HEK293 (cell line): ENCODE measurements at regions not wholly inside any gene's neighbourhood (a gene's known extent, or its start where the extent isn't known, plus 50 kb on each side); places are given as distances from the start of the nearest gene placed in this dataset.

Source experiments
- CTCF ChIA-PET: fragments of 350-600 bp; formaldehyde crosslinking; extraction: SDS; loops from one replicate; lab custom pipeline; 2021; ENCODE audit warnings: antibody characterized with exemption; lab: Yijun Ruan, JAX
- POLR2A ChIA-PET: fragments of 300-600 bp; formaldehyde crosslinking; extraction: SDS; loops from one replicate; lab custom pipeline; 2020; ENCODE audit warnings: antibody characterized with exemption, inconsistent platforms; lab: Yijun Ruan, JAX
- H3K27ac ChIP-seq: fragments of 200-500 bp; sonication (Bioruptor generic); 2 replicates; pipeline ENCODE4 v1.5.1; 2014; ENCODE audit warnings: low read depth, low read length, control low read depth, inconsistent platforms; ENCODE audit errors: extremely low read depth
- H3K36me3 ChIP-seq, 2 experiments: fragments of 200-500 bp in 1 of 2; sonication (Bioruptor generic) in 1 of 2; 1 replicate in 1 of 2; 2 replicates in 1 of 2; pipeline ENCODE4 v1.5.1; 2014 to 2017; ENCODE audit warnings: inconsistent platforms in 2 of 2, low read length in 2 of 2; ENCODE audit not compliant: control insufficient read depth in 2 of 2, insufficient read depth in 1 of 2
- H3K4me1 ChIP-seq: fragments of 200-500 bp; sonication (Bioruptor generic); 2 replicates; pipeline ENCODE4 v1.5.1; 2014; ENCODE audit warnings: mild to moderate bottlenecking, low read length, inconsistent platforms; ENCODE audit not compliant: control insufficient read depth, insufficient read depth
- H3K4me3 ChIP-seq: 2 replicates; pipeline ENCODE4 v1.5.1; 2011; ENCODE audit warnings: low read depth, mild to moderate bottlenecking, control low read depth, low read length, moderate library complexity
- H3K9me3 ChIP-seq: fragments of 200-500 bp; sonication (Bioruptor generic); 2 replicates; pipeline ENCODE4 v1.5.1; 2014; ENCODE audit warnings: low read depth, low read length, inconsistent platforms; ENCODE audit not compliant: control insufficient read depth, insufficient read depth
- ATF2 ChIP-seq: fragments of 450-650 bp; formaldehyde crosslinking; IDR thresholded peaks from 2 replicates; pipeline ENCODE4 v1.5.1; 2016; ENCODE audit warnings: missing biosample characterization, missing genetic modification characterization, low read depth
- GLI2 ChIP-seq: fragments of 450-650 bp; formaldehyde crosslinking; IDR thresholded peaks from 2 replicates; pipeline ENCODE4; 2017; ENCODE audit warnings: missing biosample characterization, missing genetic modification characterization, low read depth, borderline replicate concordance
- REPIN1 ChIP-seq: fragments of 450-650 bp; formaldehyde crosslinking; IDR thresholded peaks from 2 replicates; pipeline ENCODE4 v1.5.1; 2017; ENCODE audit warnings: missing biosample characterization, missing genetic modification characterization, low read depth
- SP3 ChIP-seq: fragments of 450-650 bp; formaldehyde crosslinking; IDR thresholded peaks from 2 replicates; pipeline ENCODE4 v1.5.1; 2016; ENCODE audit warnings: missing biosample characterization, missing genetic modification characterization
- ZBTB48 ChIP-seq: fragments of 450-650 bp; formaldehyde crosslinking; IDR thresholded peaks from 2 replicates; pipeline ENCODE4 v1.5.1; 2016; ENCODE audit warnings: missing biosample characterization, missing genetic modification characterization
- ZNF10 ChIP-seq: fragments of 450-650 bp; formaldehyde crosslinking; IDR thresholded peaks from 2 replicates; pipeline ENCODE4 v1.5.1; 2017; ENCODE audit warnings: missing biosample characterization, missing genetic modification characterization
- ZNF121 ChIP-seq: fragments of 450-650 bp; formaldehyde crosslinking; IDR thresholded peaks from 2 replicates; pipeline ENCODE4 v1.5.1; 2016; ENCODE audit warnings: missing biosample characterization, missing genetic modification characterization
- ZNF146 ChIP-seq: fragments of 450-650 bp; formaldehyde crosslinking; IDR thresholded peaks from 2 replicates; pipeline ENCODE4 v1.5.1; 2016; ENCODE audit warnings: missing biosample characterization, missing genetic modification characterization
- ZNF169 ChIP-seq: fragments of 450-650 bp; formaldehyde crosslinking; IDR thresholded peaks from 2 replicates; pipeline ENCODE4 v1.5.1; 2016; ENCODE audit warnings: missing biosample characterization, missing genetic modification characterization
- ZNF184 ChIP-seq: fragments of 450-650 bp; IDR thresholded peaks from 2 replicates; pipeline ENCODE4 v1.5.1; 2018; ENCODE audit warnings: missing biosample characterization, mild to moderate bottlenecking, missing genetic modification characterization
- ZNF2 ChIP-seq: fragments of 450-650 bp; formaldehyde crosslinking; IDR thresholded peaks from 2 replicates; pipeline ENCODE4 v1.5.1; 2016; ENCODE audit warnings: missing biosample characterization, missing genetic modification characterization
- ZNF223 ChIP-seq: fragments of 450-650 bp; formaldehyde crosslinking; IDR thresholded peaks from 2 replicates; pipeline ENCODE4 v1.5.1; 2016; ENCODE audit warnings: missing biosample characterization, missing genetic modification characterization
- ZNF391 ChIP-seq: fragments of 450-650 bp; formaldehyde crosslinking; IDR thresholded peaks from 2 replicates; pipeline ENCODE4 v1.5.1; 2016; ENCODE audit warnings: low read depth, missing biosample characterization, missing genetic modification characterization, borderline replicate concordance
- ZNF670 ChIP-seq: fragments of 450-650 bp; formaldehyde crosslinking; IDR thresholded peaks from 2 replicates; pipeline ENCODE4 v1.5.1; 2016; ENCODE audit warnings: missing biosample characterization, missing genetic modification characterization, low read depth
- TF ChIP-seq, protein P1 (sequence below): fragments of 450-650 bp; formaldehyde crosslinking; IDR thresholded peaks from 2 replicates; pipeline ENCODE4 v1.5.1; 2016; ENCODE audit warnings: missing biosample characterization, missing genetic modification characterization
- TF ChIP-seq, protein P2 (sequence below): fragments of 450-650 bp; formaldehyde crosslinking; IDR thresholded peaks from 2 replicates; pipeline ENCODE4 v1.5.1; 2016; ENCODE audit warnings: missing biosample characterization, missing genetic modification characterization, borderline replicate concordance
- TF ChIP-seq, protein P3 (sequence below): fragments of 450-650 bp; formaldehyde crosslinking; IDR thresholded peaks from 2 replicates; pipeline ENCODE4 v1.5.1; 2016; ENCODE audit warnings: missing biosample characterization, missing genetic modification characterization

GRCh38 chr14:62133776-62134550, 371.7 kb downstream of the SNAPC1 start:
- Histone ChIP-seq H3K27ac (no peak overlapping the region), H3K36me3 (no peaks in the 10 kb centered on the region), H3K9me3 (no peaks in the 10 kb centered on the region), H3K4me1 (no peaks in the 10 kb centered on the region), H3K4me3 (no peak overlapping the region)
- TF ChIP-seq ZNF10 (tag by site-specific recombination) (no peak), ZNF670 (tag by site-specific recombination) (no peak), ZNF184 (tag by site-specific recombination) (no peak), ZNF146 (no peak), ATF2 (tag by site-specific recombination) (no peak)
- TF ChIP-seq, protein P1, sequence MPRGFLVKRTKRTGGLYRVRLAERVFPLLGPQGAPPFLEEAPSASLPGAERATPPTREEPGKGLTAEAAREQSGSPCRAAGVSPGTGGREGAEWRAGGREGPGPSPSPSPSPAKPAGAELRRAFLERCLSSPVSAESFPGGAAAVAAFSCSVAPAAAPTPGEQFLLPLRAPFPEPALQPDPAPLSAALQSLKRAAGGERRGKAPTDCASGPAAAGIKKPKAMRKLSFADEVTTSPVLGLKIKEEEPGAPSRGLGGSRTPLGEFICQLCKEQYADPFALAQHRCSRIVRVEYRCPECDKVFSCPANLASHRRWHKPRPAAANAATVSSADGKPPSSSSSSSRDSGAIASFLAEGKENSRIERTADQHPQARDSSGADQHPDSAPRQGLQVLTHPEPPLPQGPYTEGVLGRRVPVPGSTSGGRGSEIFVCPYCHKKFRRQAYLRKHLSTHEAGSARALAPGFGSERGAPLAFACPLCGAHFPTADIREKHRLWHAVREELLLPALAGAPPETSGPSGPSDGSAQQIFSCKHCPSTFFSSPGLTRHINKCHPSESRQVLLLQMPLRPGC (tag by site-specific recombination) = no peak
- TF ChIP-seq, protein P2, sequence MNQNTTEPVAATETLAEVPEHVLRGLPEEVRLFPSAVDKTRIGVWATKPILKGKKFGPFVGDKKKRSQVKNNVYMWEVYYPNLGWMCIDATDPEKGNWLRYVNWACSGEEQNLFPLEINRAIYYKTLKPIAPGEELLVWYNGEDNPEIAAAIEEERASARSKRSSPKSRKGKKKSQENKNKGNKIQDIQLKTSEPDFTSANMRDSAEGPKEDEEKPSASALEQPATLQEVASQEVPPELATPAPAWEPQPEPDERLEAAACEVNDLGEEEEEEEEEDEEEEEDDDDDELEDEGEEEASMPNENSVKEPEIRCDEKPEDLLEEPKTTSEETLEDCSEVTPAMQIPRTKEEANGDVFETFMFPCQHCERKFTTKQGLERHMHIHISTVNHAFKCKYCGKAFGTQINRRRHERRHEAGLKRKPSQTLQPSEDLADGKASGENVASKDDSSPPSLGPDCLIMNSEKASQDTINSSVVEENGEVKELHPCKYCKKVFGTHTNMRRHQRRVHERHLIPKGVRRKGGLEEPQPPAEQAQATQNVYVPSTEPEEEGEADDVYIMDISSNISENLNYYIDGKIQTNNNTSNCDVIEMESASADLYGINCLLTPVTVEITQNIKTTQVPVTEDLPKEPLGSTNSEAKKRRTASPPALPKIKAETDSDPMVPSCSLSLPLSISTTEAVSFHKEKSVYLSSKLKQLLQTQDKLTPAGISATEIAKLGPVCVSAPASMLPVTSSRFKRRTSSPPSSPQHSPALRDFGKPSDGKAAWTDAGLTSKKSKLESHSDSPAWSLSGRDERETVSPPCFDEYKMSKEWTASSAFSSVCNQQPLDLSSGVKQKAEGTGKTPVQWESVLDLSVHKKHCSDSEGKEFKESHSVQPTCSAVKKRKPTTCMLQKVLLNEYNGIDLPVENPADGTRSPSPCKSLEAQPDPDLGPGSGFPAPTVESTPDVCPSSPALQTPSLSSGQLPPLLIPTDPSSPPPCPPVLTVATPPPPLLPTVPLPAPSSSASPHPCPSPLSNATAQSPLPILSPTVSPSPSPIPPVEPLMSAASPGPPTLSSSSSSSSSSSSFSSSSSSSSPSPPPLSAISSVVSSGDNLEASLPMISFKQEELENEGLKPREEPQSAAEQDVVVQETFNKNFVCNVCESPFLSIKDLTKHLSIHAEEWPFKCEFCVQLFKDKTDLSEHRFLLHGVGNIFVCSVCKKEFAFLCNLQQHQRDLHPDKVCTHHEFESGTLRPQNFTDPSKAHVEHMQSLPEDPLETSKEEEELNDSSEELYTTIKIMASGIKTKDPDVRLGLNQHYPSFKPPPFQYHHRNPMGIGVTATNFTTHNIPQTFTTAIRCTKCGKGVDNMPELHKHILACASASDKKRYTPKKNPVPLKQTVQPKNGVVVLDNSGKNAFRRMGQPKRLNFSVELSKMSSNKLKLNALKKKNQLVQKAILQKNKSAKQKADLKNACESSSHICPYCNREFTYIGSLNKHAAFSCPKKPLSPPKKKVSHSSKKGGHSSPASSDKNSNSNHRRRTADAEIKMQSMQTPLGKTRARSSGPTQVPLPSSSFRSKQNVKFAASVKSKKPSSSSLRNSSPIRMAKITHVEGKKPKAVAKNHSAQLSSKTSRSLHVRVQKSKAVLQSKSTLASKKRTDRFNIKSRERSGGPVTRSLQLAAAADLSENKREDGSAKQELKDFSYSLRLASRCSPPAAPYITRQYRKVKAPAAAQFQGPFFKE (tag by site-specific recombination) = no peak
- ChIA-PET POLR2A (no interaction called here), CTCF (interaction anchor here (0.8 kb wide), 1 partner anchor 17 kb away, joined by 3 read pairs; no protein-coding TSS in a partner anchor)

DNA sequence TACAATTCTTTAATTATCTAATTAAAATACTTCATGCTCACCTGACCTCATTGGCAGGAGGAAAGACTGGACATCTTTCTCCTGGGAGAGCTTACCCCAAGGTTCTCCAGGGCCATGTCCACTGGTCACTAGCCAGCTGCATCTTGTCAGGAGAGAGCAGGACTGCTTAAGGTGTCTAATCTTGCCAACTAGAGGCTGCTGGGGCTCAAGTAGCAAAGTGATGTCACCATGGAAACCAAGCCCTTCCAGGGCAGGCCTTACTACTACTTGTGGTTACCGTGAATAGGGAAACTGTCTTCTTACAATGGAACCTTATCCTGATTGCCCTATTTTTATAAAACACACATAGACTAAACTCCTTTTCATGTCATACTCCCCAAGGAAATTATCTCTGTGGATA, 376.4 kb downstream of the SNAPC1 start:
- Histone ChIP-seq H3K4me1 (no peaks in the 10 kb centered on the region), H3K4me3 (no peak overlapping the region), H3K27ac (no peak overlapping the region), H3K36me3 (no peaks in the 10 kb centered on the region), H3K9me3 (no peaks in the 10 kb centered on the region)
- POLR2A ChIA-PET = no interaction called here
- CTCF ChIA-PET = no interaction called here
- no peak for TF ChIP-seq ZNF169 (tag by site-specific recombination)
- TF ChIP-seq ZNF2 = no peak
- TF ChIP-seq, protein P3, sequence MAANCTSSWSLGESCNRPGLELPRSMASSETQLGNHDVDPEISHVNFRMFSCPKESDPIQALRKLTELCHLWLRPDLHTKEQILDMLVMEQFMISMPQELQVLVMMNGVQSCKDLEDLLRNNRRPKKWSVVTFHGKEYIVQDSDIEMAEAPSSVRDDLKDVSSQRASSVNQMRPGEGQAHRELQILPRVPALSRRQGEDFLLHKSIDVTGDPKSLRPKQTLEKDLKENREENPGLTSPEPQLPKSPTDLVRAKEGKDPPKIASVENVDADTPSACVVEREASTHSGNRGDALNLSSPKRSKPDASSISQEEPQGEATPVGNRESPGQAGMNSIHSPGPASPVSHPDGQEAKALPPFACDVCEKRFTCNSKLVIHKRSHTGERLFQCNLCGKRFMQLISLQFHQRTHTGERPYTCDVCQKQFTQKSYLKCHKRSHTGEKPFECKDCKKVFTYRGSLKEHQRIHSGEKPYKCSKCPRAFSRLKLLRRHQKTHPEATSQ (tag by site-specific recombination) = no peak
- TF ChIP-seq GLI2 = no peak
- no peak for TF ChIP-seq SP3
- TF ChIP-seq ZNF121 (tag by site-specific recombination) = no peak
- no peak for TF ChIP-seq ZBTB48 (tag by site-specific recombination)
- no peak for TF ChIP-seq ZNF223 (tag by site-specific recombination)
- TF ChIP-seq, protein P2 (tag by site-specific recombination) = no peak
- no peak for TF ChIP-seq ZNF391
- TF ChIP-seq REPIN1 (tag by site-specific recombination) = no peak
